Smooth muscle cell (in vitro differentiated cells): ENCODE measurements at regions not wholly inside any gene's neighbourhood (a gene's known extent, or its start where the extent isn't known, plus 50 kb on each side); places are given as distances from the start of the nearest gene placed in this dataset.

Experiments
- DNase-seq: peaks from one replicate; lab custom pipeline; 2025; ENCODE audit not compliant: unreplicated experiment; lab: John Stamatoyannopoulos, UW
- H2AFZ ChIP-seq: fragments of 200-600 bp; sonication (generic); 2 replicates; pipeline ENCODE4 v1.6.0; 2016; ENCODE audit warnings: antibody characterized with exemption, low read depth, mild to moderate bottlenecking
- H3F3A ChIP-seq: fragments of 200-600 bp; sonication (generic); 2 replicates; pipeline ENCODE4 v1.6.0; 2017; ENCODE audit warnings: antibody characterized with exemption, low read depth
- H3K27ac ChIP-seq: fragments of 200-600 bp; sonication (generic); 2 replicates; pipeline ENCODE4 v1.5.1; 2016; ENCODE audit warnings: low read depth, mild to moderate bottlenecking
- H3K27me3 ChIP-seq: fragments of 200-600 bp; sonication (generic); 2 replicates; pipeline ENCODE4 v1.6.1; 2016; ENCODE audit warnings: low read depth, mild to moderate bottlenecking
- H3K36me3 ChIP-seq: fragments of 200-600 bp; sonication (generic); 2 replicates; pipeline ENCODE4 v1.5.1; 2016; ENCODE audit warnings: low read depth
- H3K4me1 ChIP-seq: fragments of 200-600 bp; sonication (generic); 2 replicates; pipeline ENCODE4 v1.5.1; 2016; ENCODE audit warnings: low read depth
- H3K4me2 ChIP-seq: fragments of 200-600 bp; sonication (generic); 2 replicates; pipeline ENCODE4 v1.6.0; 2016; ENCODE audit warnings: mild to moderate bottlenecking
- H3K4me3 ChIP-seq: fragments of 200-600 bp; sonication (generic); 2 replicates; pipeline ENCODE4 v1.5.1; 2016; ENCODE audit warnings: mild to moderate bottlenecking
- H3K79me2 ChIP-seq: fragments of 200-600 bp; sonication (generic); 2 replicates; pipeline ENCODE4 v1.6.0; 2016; ENCODE audit warnings: low read depth, mild to moderate bottlenecking
- H3K9ac ChIP-seq: fragments of 200-600 bp; sonication (generic); 2 replicates; pipeline ENCODE4 v1.6.0; 2016; ENCODE audit warnings: low read depth
- H3K9me3 ChIP-seq: fragments of 200-600 bp; sonication (generic); replicated peaks from 2 replicates; pipeline ENCODE4 v1.5.1; 2016; ENCODE audit warnings: low read depth
- H4K20me1 ChIP-seq: fragments of 200-600 bp; sonication (generic); 2 replicates; pipeline ENCODE4 v1.6.0; 2016; ENCODE audit warnings: low read depth
- WGBS: methylation state at CpG from one replicate; pipeline ENCODE4 v1.1.7; 2016; ENCODE audit warnings: low lambda C conversion rate; 5-methylcytosine and 5-hydroxymethylcytosine counted together
- TF ChIP-seq, protein P1 (sequence below): fragments of 200-600 bp; sonication (generic); IDR thresholded peaks from 2 replicates; pipeline ENCODE4 v1.5.1; 2017; ENCODE audit warnings: borderline replicate concordance, mild to moderate bottlenecking, antibody characterized with exemption; ENCODE audit not compliant: insufficient read depth, poor library complexity, severe bottlenecking

DNA sequence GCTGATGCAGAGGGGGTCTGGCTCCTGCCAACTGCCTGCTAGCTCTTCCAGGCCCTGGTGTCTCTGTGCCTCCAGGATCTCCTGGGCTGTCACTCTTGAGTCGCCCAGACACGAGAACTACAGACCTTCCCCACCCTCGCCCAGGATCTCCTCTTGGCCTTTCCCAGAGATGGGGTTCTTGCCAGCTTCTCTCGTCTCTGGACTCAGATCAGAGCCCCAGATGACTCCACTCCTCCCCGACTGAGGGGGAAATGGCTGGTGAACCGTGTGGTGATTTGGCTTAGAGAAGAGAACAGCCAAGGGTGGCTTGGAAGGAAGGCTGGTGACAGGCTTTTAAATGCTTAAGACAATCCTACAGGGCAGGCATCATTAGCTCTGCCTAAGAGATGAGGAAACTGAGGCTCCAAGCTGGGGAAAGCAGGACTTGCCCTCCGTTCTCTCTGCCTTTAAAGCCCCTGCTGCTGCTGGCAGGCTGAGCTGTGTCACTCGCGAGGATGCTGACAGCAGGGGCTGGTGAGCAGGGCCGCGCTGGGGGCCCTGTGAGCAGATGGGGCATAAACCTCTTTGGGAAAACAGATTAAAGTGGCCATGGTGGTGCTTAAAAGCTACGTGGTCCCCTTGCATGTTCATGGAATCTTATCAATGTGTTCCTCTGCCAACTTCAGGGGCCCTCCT is 90.3 kb upstream of the THY1 start:
- no peak overlapping the region for H3K9ac ChIP-seq
- no peak overlapping the region for H3K4me2 ChIP-seq
- H3K79me2 ChIP-seq, result no peaks in the 10 kb centered on the region
- no peaks in the 10 kb centered on the region for H3K4me1 ChIP-seq
- H3K9me3 ChIP-seq, result no peaks in the 10 kb centered on the region
- H3K4me3 ChIP-seq, result no peak overlapping the region
- H3K27ac ChIP-seq, result no peak overlapping the region
- H2AFZ ChIP-seq, result no peak overlapping the region
- H3K36me3 ChIP-seq, result no peaks in the 10 kb centered on the region
- no peaks in the 10 kb centered on the region for H4K20me1 ChIP-seq
- TF ChIP-seq, protein P1, sequence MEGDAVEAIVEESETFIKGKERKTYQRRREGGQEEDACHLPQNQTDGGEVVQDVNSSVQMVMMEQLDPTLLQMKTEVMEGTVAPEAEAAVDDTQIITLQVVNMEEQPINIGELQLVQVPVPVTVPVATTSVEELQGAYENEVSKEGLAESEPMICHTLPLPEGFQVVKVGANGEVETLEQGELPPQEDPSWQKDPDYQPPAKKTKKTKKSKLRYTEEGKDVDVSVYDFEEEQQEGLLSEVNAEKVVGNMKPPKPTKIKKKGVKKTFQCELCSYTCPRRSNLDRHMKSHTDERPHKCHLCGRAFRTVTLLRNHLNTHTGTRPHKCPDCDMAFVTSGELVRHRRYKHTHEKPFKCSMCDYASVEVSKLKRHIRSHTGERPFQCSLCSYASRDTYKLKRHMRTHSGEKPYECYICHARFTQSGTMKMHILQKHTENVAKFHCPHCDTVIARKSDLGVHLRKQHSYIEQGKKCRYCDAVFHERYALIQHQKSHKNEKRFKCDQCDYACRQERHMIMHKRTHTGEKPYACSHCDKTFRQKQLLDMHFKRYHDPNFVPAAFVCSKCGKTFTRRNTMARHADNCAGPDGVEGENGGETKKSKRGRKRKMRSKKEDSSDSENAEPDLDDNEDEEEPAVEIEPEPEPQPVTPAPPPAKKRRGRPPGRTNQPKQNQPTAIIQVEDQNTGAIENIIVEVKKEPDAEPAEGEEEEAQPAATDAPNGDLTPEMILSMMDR, result no peak
- H3F3A ChIP-seq, result no peaks in the 10 kb centered on the region
- H3K27me3 ChIP-seq, result peaks cover 30% of the 10 kb centered on the region
- WGBS, result 80% methylated on average over 12 of the region's 12 CpGs
- DNase-seq, result no peak

- Histone ChIP-seq H3K79me2 (no peaks in the 10 kb centered on the region), H3K4me2 (no peak overlapping the region), H4K20me1 (no peaks in the 10 kb centered on the region), H3K9me3 (no peaks in the 10 kb centered on the region), H3F3A (no peaks in the 10 kb centered on the region), H3K4me3 (no peak overlapping the region), H3K27me3 (peaks cover 30% of the 10 kb centered on the region), H3K4me1 (no peaks in the 10 kb centered on the region), H3K27ac (no peak overlapping the region), H2AFZ (no peak overlapping the region), H3K36me3 (no peaks in the 10 kb centered on the region), H3K9ac (no peak overlapping the region)
- TF ChIP-seq, protein P1, result no peak
- 58% methylated on average over 3 of the region's 3 CpGs for WGBS
- DNase-seq, result no peak
These were observed 89.4 kb upstream of the THY1 start for GRCh38 chr11:119512369-119512768.

GRCh38 chr11:119511614-119512306 is 88.8 kb upstream of the THY1 start:
- Histone ChIP-seq H3K79me2 (no peaks in the 10 kb centered on the region), H3K4me2 (no peak overlapping the region), H4K20me1 (no peaks in the 10 kb centered on the region), H3K4me3 (no peak overlapping the region), H3K9me3 (no peaks in the 10 kb centered on the region), H3K27me3 (peaks cover 23% of the 10 kb centered on the region), H3K36me3 (no peaks in the 10 kb centered on the region), H3F3A (no peaks in the 10 kb centered on the region), H3K9ac (no peak overlapping the region), H3K27ac (no peak overlapping the region), H3K4me1 (no peaks in the 10 kb centered on the region), H2AFZ (no peak overlapping the region)
- TF ChIP-seq, protein P1, result no peak
- DNase-seq, result no peak
- 94% methylated on average over 12 of the region's 12 CpGs for WGBS
